ENCODE measurements at regions not wholly inside any gene's neighbourhood (a gene's known extent, or its start where the extent isn't known, plus 50 kb on each side); places are given as distances from the start of the nearest gene placed in this dataset.

- TF ChIP-seq CTCF (IDR thresholded peaks at IDR 0.05; ENCODE audit: low read length) (no peak), EZH2 (optimal IDR thresholded peaks at IDR 0.05; ENCODE audit: low read depth, low read length) (no peak), EZH2phosphoT487 (IDR thresholded peaks at IDR 0.05; ENCODE audit: low read length) (no peak)
Measured at GRCh38 chr5:3925022-3925421, 329.4 kb downstream of the IRX1 start.

Measured in MM.1S (cell line).